Mesenchymal stem cell (in vitro differentiated cells and primary cell): ENCODE measurements at regions not wholly inside any gene's neighbourhood (a gene's known extent, or its start where the extent isn't known, plus 50 kb on each side); places are given as distances from the start of the nearest gene placed in this dataset.
A peak's percentile ranks its signal among the peaks of the same experiment; 100 is the strongest.

Experiments used
- DNase-seq: peaks from one replicate; pipeline ENCODE4 v3.0.0-alpha.2; 2013
- H2AFZ ChIP-seq: one replicate; pipeline ENCODE4 v1.6.1; 2013; ENCODE audit warnings: low read depth, mild to moderate bottlenecking, control low read depth, inconsistent platforms, low read length, moderate library complexity
- H2AK5ac ChIP-seq: 2 replicates; pipeline ENCODE4 v1.6.1; 2013; ENCODE audit warnings: low read length, moderate library complexity, mild to moderate bottlenecking, inconsistent platforms; ENCODE audit not compliant: severe bottlenecking
- H2BK120ac ChIP-seq: one replicate; pipeline ENCODE4 v1.6.1; 2013; ENCODE audit warnings: low read depth, mild to moderate bottlenecking, inconsistent platforms, low read length, moderate library complexity
- H2BK12ac ChIP-seq, 2 experiments: one replicate each; pipeline ENCODE4 v1.6.1; 2013; ENCODE audit warnings: inconsistent platforms in 2 of 2, low read length in 2 of 2, mild to moderate bottlenecking in 2 of 2, moderate library complexity in 2 of 2, control low read depth in 1 of 2
- H2BK15ac ChIP-seq: one replicate; pipeline ENCODE4 v1.6.1; 2013; ENCODE audit warnings: mild to moderate bottlenecking, low read depth, inconsistent platforms; ENCODE audit not compliant: poor library complexity, severe bottlenecking
- H2BK5ac ChIP-seq: 2 replicates; pipeline ENCODE4 v1.6.1; 2013; ENCODE audit warnings: low read depth, mild to moderate bottlenecking, low read length, control low read depth, inconsistent platforms; ENCODE audit not compliant: poor library complexity, severe bottlenecking
- H3K14ac ChIP-seq, 2 experiments: one replicate each; pipeline ENCODE4 v1.6.1; 2013; ENCODE audit warnings: inconsistent platforms in 2 of 2, low read length in 2 of 2, control low read depth in 1 of 2, mild to moderate bottlenecking in 1 of 2, moderate library complexity in 1 of 2
- H3K18ac ChIP-seq, 2 experiments: one replicate each; pipeline ENCODE4 v1.6.1; 2013; ENCODE audit warnings: inconsistent platforms in 2 of 2, low read length in 2 of 2, control low read depth in 1 of 2, low read depth in 1 of 2, mild to moderate bottlenecking in 1 of 2
- H3K23ac ChIP-seq, 2 experiments: one replicate each; pipeline ENCODE4 v1.6.1; 2013; ENCODE audit warnings: inconsistent platforms in 2 of 2, low read length in 2 of 2, mild to moderate bottlenecking in 2 of 2, moderate library complexity in 2 of 2, control low read depth in 1 of 2
- H3K27ac ChIP-seq: 2 replicates; pipeline ENCODE4 v1.5.1; 2013; ENCODE audit warnings: mild to moderate bottlenecking, moderate library complexity, low read length, control low read depth, inconsistent platforms; ENCODE audit not compliant: poor library complexity, severe bottlenecking
- H3K27me3 ChIP-seq, 2 experiments: 2 replicates each; pipeline versions ENCODE4 v1.6.1 to v1.7.0; 2013; ENCODE audit warnings: low read length in 2 of 2, mild to moderate bottlenecking in 2 of 2, moderate library complexity in 2 of 2, control low read depth in 1 of 2, inconsistent platforms in 1 of 2; ENCODE audit not compliant: control insufficient read depth in 1 of 2, insufficient read depth in 1 of 2
- H3K36me3 ChIP-seq, 2 experiments: 2 replicates each; pipeline versions ENCODE4 v1.6.1 to v1.7.0; 2013; ENCODE audit warnings: low read length in 2 of 2, control low read depth in 1 of 2, inconsistent platforms in 1 of 2, low read depth in 1 of 2, mild to moderate bottlenecking in 1 of 2; ENCODE audit not compliant: insufficient read depth in 2 of 2, control insufficient read depth in 1 of 2
- H3K4ac ChIP-seq, 2 experiments: one replicate each; pipeline ENCODE4 v1.6.1; 2013; ENCODE audit warnings: inconsistent platforms in 2 of 2, low read length in 2 of 2, mild to moderate bottlenecking in 2 of 2, moderate library complexity in 2 of 2, control low read depth in 1 of 2, low read depth in 1 of 2
- H3K4me1 ChIP-seq: 2 replicates; pipeline ENCODE4 v1.6.1; 2013; ENCODE audit warnings: low read depth, low read length, control low read depth; ENCODE audit not compliant: control insufficient read depth, insufficient read depth
- H3K4me2 ChIP-seq: 2 replicates; pipeline ENCODE4 v1.6.1; 2013; ENCODE audit warnings: low read length, mild to moderate bottlenecking, inconsistent platforms; ENCODE audit not compliant: poor library complexity, severe bottlenecking
- H3K4me3 ChIP-seq, 2 experiments: 2 replicates each; pipeline versions ENCODE4 v1.5.1 to v1.7.0; 2013; ENCODE audit warnings: low read length in 2 of 2, mild to moderate bottlenecking in 2 of 2, control low read depth in 1 of 2, low read depth in 1 of 2; ENCODE audit not compliant: insufficient read depth in 1 of 2
- H3K79me1 ChIP-seq: replicated peaks from 2 replicates; pipeline ENCODE4 v1.6.1; 2013; ENCODE audit warnings: mild to moderate bottlenecking, control low read depth, low read length, inconsistent platforms; ENCODE audit not compliant: poor library complexity, severe bottlenecking
- H3K9ac ChIP-seq: 2 replicates; pipeline ENCODE4 v1.7.0; 2013; ENCODE audit warnings: mild to moderate bottlenecking, low read length, moderate library complexity
- H3K9me3 ChIP-seq: 2 replicates; pipeline ENCODE4 v1.7.0; 2013; ENCODE audit warnings: mild to moderate bottlenecking, low read length; ENCODE audit not compliant: control insufficient read depth
- H4K8ac ChIP-seq: one replicate; pipeline ENCODE4 v1.6.1; 2013; ENCODE audit warnings: inconsistent platforms, mild to moderate bottlenecking, low read length, moderate library complexity
- H4K91ac ChIP-seq: one replicate; pipeline ENCODE4 v1.6.1; 2013; ENCODE audit warnings: mild to moderate bottlenecking, low read length, inconsistent platforms
- WGBS: methylation state at CpG from one replicate; pipeline ENCODE4 v1.1.7; 2013; ENCODE audit warnings: mixed read lengths; 5-methylcytosine and 5-hydroxymethylcytosine counted together

GRCh38 chr3:175965036-175965435, 1105.9 kb downstream of the NAALADL2 start:
- Histone ChIP-seq H2BK12ac (no peak overlapping the region), H3K27me3 (no peaks in the 10 kb centered on the region), H4K91ac (no peak overlapping the region), H2BK120ac (no peak overlapping the region), H4K8ac (no peak overlapping the region), H3K36me3 (no peaks in the 10 kb centered on the region), H2AK5ac (no peak overlapping the region), H3K27ac (no peak overlapping the region), H2BK5ac (no peak overlapping the region), H3K9ac (no peak overlapping the region), H3K9me3 (peaks cover 9% of the 10 kb centered on the region), H3K18ac (no peak overlapping the region), H2BK15ac (no peak overlapping the region), H3K79me1 (no peaks in the 10 kb centered on the region), H3K14ac (no peak overlapping the region), H3K4me3 (no peak overlapping the region), H3K4me2 (no peak overlapping the region), H2AFZ (no peak overlapping the region), H3K23ac (no peak overlapping the region), H3K4ac (no peak overlapping the region), H3K4me1 (no peaks in the 10 kb centered on the region)
- no peak for DNase-seq
- WGBS = 42% methylated on average over 1 of the region's 1 CpG

GRCh38 chr3:175957427-175957826, 1098.3 kb downstream of the NAALADL2 start:
- Histone ChIP-seq H3K79me1 (no peaks in the 10 kb centered on the region), H3K4me3 (no peak overlapping the region), H3K23ac (no peak overlapping the region), H2AK5ac (no peak overlapping the region), H3K4ac (no peak overlapping the region), H3K18ac (no peak overlapping the region), H3K4me2 (no peak overlapping the region), H2BK5ac (no peak overlapping the region), H2BK120ac (no peak overlapping the region), H4K8ac (no peak overlapping the region), H3K9me3 (peaks cover 4% of the 10 kb centered on the region), H3K27me3 (no peaks in the 10 kb centered on the region), H2AFZ (no peak overlapping the region), H2BK15ac (no peak overlapping the region), H3K36me3 (no peaks in the 10 kb centered on the region), H2BK12ac (no peak overlapping the region), H3K27ac (no peak overlapping the region), H3K14ac (no peak overlapping the region), H4K91ac (no peak overlapping the region), H3K9ac (no peak overlapping the region), H3K4me1 (no peaks in the 10 kb centered on the region)
- 63% methylated on average over 1 of the region's 1 CpG for WGBS
- no peak for DNase-seq

GRCh38 chr3:175956964-175957363, 1097.8 kb downstream of the NAALADL2 start:
- Histone ChIP-seq H3K27ac (no peak overlapping the region), H3K4ac (no peak overlapping the region), H3K14ac (no peak overlapping the region), H3K36me3 (no peaks in the 10 kb centered on the region), H3K9ac (no peak overlapping the region), H3K18ac (no peak overlapping the region), H3K79me1 (no peaks in the 10 kb centered on the region), H2BK15ac (no peak overlapping the region), H3K27me3 (no peaks in the 10 kb centered on the region), H3K4me1 (no peaks in the 10 kb centered on the region), H3K23ac (no peak overlapping the region), H2AK5ac (no peak overlapping the region), H2BK5ac (no peak overlapping the region), H3K9me3 (peaks cover 4% of the 10 kb centered on the region), H4K91ac (no peak overlapping the region), H4K8ac (no peak overlapping the region), H2BK12ac (peak overlapping the region in 1 of 2 experiments; percentile 66), H3K4me2 (no peak overlapping the region), H2BK120ac (peak overlapping the region; percentile 49), H2AFZ (no peak overlapping the region), H3K4me3 (no peak overlapping the region)
- 87% methylated on average over 3 of the region's 3 CpGs for WGBS
- DNase-seq = peak; percentile 20

GRCh38 chr3:175951047-175951694, 1092.0 kb downstream of the NAALADL2 start:
- no peak overlapping the region for H3K4ac ChIP-seq
- H3K9ac ChIP-seq = no peak overlapping the region
- no peak overlapping the region for H2AFZ ChIP-seq
- no peak overlapping the region for H2BK12ac ChIP-seq
- H3K14ac ChIP-seq = no peak overlapping the region
- H4K91ac ChIP-seq = no peak overlapping the region
- no peak overlapping the region for H4K8ac ChIP-seq
- H3K27me3 ChIP-seq = no peaks in the 10 kb centered on the region
- peak; percentile 55 for DNase-seq
- H3K4me3 ChIP-seq = no peak overlapping the region
- H2BK120ac ChIP-seq = no peak overlapping the region
- peak overlapping the region in 1 of 2 experiments; percentile 5 for H3K18ac ChIP-seq
- no peaks in the 10 kb centered on the region for H3K79me1 ChIP-seq
- H3K4me2 ChIP-seq = no peak overlapping the region
- H3K4me1 ChIP-seq = no peaks in the 10 kb centered on the region
- no peak overlapping the region for H2AK5ac ChIP-seq
- H3K27ac ChIP-seq = no peak overlapping the region
- H3K23ac ChIP-seq = no peak overlapping the region
- 13% methylated on average over 3 of the region's 4 CpGs for WGBS
- no peaks in the 10 kb centered on the region for H3K36me3 ChIP-seq
- peaks cover 7% of the 10 kb centered on the region for H3K9me3 ChIP-seq
- H2BK15ac ChIP-seq = no peak overlapping the region
- no peak overlapping the region for H2BK5ac ChIP-seq
